GM12873 (cell line): ENCODE measurements at regions not wholly inside any gene's neighbourhood (a gene's known extent, or its start where the extent isn't known, plus 50 kb on each side); places are given as distances from the start of the nearest gene placed in this dataset.

Source experiments
- CTCF ChIP-seq: IDR thresholded peaks from 2 replicates; pipeline ENCODE4 v1.5.1; 2012; ENCODE audit warnings: low read depth, mild to moderate bottlenecking, moderate library complexity, low read length, control low read depth; ENCODE audit not compliant: insufficient read depth; ENCODE audit errors: missing control alignments

- TF ChIP-seq CTCF: no peak
Observed at GRCh38 chr2:15694589-15694986, 102.9 kb downstream of the DDX1 start.

GRCh38 chr2:15695582-15696330 lies 104.1 kb downstream of the DDX1 start:
- TF ChIP-seq CTCF: no peak

GRCh38 chr2:15700131-15700530 lies 108.5 kb downstream of the DDX1 start:
- no peak for TF ChIP-seq CTCF

GRCh38 chr2:15700599-15701340 lies 109.1 kb downstream of the DDX1 start:
- TF ChIP-seq CTCF: no peak

- no peak for TF ChIP-seq CTCF
Observed at GRCh38 chr2:15701341-15701907, 109.8 kb downstream of the DDX1 start.

- TF ChIP-seq CTCF: no peak
Observed at GRCh38 chr2:15701991-15702390, 110.3 kb downstream of the DDX1 start.

- TF ChIP-seq CTCF: no peak
Observed at GRCh38 chr2:15702452-15702851, 110.8 kb downstream of the DDX1 start.
